ENCODE measurements at regions not wholly inside any gene's neighbourhood (a gene's known extent, or its start where the extent isn't known, plus 50 kb on each side); places are given as distances from the start of the nearest gene placed in this dataset.

GRCh38 chr12:96141216-96141912 lies 52.8 kb upstream of the ELK3 start:
- TF ChIP-seq EZH2 (IDR thresholded peaks at IDR 0.05; ENCODE audit: borderline replicate concordance, low read length) (no peak), CTCF (conservative IDR thresholded peaks at IDR 0.05 in 1 of 2, IDR thresholded peaks at IDR 0.05 in 1 of 2; ENCODE audit: extremely low read depth in 1 of 2, insufficient read depth in 1 of 2, low read depth in 1 of 2, low read length in 2 of 2) (no peak)
